ENCODE measurements at regions not wholly inside any gene's neighbourhood (a gene's known extent, or its start where the extent isn't known, plus 50 kb on each side); places are given as distances from the start of the nearest gene placed in this dataset.

- TF ChIP-seq EZH2 (IDR thresholded peaks at IDR 0.05) (no peak), POLR2AphosphoS5 (IDR thresholded peaks at IDR 0.05; ENCODE audit: borderline replicate concordance, low read depth, low read length) (no peak), FOXP2 (optimal IDR thresholded peaks at IDR 0.05; ENCODE audit: control extremely low read depth, extremely low read length, insufficient read depth) (no peak)
Observed at GRCh38 chr13:70994191-70994590, 872.8 kb downstream of the DACH1 start.

Measured in SK-N-MC (cell line).